ENCODE measurements at regions not wholly inside any gene's neighbourhood (a gene's known extent, or its start where the extent isn't known, plus 50 kb on each side); places are given as distances from the start of the nearest gene placed in this dataset.

DNA sequence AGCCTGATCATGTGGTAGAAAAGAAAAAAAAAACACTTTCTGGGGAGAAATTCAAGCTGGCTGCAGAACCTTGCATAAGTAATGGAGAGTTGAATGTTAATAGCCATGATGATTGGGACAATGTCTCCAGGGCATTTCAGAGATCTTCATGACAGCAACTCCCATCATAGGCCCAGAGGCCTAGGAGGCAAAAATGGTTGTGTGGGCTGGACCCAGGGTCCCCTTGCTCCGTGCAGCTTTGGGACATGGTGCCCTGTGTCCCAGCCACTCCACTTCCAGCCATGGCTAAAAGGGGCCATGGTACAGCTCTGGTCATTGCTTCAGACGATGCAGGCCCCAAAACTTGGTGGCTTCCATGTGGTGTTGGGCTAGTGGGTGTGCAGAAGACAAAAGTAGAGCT, 1170.9 kb downstream of the C4orf33 start:
- ATAC-seq (ENCODE audit: low read depth) (no peak), DNase-seq (no peak)
- no peak overlapping the region for H3K23ac ChIP-seq (ENCODE audit: low read depth, low read length)
- H2BK15ac ChIP-seq (ENCODE audit: low read depth, low read length): no peak overlapping the region
- H3K4me1 ChIP-seq (ENCODE audit: control insufficient read depth, insufficient read depth, low read length): no peaks in the 10 kb centered on the region
- H4K20me1 ChIP-seq (ENCODE audit: insufficient read depth, low read length): no peaks in the 10 kb centered on the region
- H3K79me1 ChIP-seq (ENCODE audit: low read depth in 1 of 2, low read length in 2 of 2): no peaks in the 10 kb centered on the region
- H3K9me1 ChIP-seq (ENCODE audit: insufficient read depth, low read length): no peaks in the 10 kb centered on the region
- no peak for TF ChIP-seq NFE2L2 (IDR thresholded peaks at IDR 0.05; ENCODE audit: low read depth, low read length)
- TF ChIP-seq FOS (IDR thresholded peaks at IDR 0.05; ENCODE audit: low read depth, low read length): no peak
- no peak for TF ChIP-seq SMC3 (IDR thresholded peaks at IDR 0.05; ENCODE audit: low read depth, low read length)
- TF ChIP-seq, protein P1, sequence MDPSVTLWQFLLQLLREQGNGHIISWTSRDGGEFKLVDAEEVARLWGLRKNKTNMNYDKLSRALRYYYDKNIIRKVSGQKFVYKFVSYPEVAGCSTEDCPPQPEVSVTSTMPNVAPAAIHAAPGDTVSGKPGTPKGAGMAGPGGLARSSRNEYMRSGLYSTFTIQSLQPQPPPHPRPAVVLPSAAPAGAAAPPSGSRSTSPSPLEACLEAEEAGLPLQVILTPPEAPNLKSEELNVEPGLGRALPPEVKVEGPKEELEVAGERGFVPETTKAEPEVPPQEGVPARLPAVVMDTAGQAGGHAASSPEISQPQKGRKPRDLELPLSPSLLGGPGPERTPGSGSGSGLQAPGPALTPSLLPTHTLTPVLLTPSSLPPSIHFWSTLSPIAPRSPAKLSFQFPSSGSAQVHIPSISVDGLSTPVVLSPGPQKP (IDR thresholded peaks at IDR 0.05; ENCODE audit: borderline replicate concordance, low read depth, low read length): no peak
- no peak for TF ChIP-seq RAD21 (IDR thresholded peaks at IDR 0.05; ENCODE audit: low read length)
- TF ChIP-seq BHLHE40 (IDR thresholded peaks at IDR 0.05; ENCODE audit: low read depth, low read length): no peak
- TF ChIP-seq RCOR1 (IDR thresholded peaks at IDR 0.05; ENCODE audit: insufficient replicate concordance, low read length): no peak
- TF ChIP-seq POLR2A (IDR thresholded peaks at IDR 0.05; ENCODE audit: low read depth, low read length): no peak
- no peak for TF ChIP-seq USF2 (IDR thresholded peaks at IDR 0.05; ENCODE audit: low read depth, low read length)
- H3K56ac ChIP-seq (ENCODE audit: extremely low read depth, insufficient read depth, low read length): no peak overlapping the region
- H3K36me3 ChIP-seq (ENCODE audit: control insufficient read depth, insufficient read depth, low read length): no peaks in the 10 kb centered on the region
- intact Hi-C loops (cut with micrococcal nuclease): no loop called here
- H2BK5ac ChIP-seq (ENCODE audit: low read depth, low read length, poor library complexity, severe bottlenecking): no peak overlapping the region
- H2AFZ ChIP-seq (replicated peaks; ENCODE audit: low read length, poor library complexity): no peak overlapping the region
- no peaks in the 10 kb centered on the region for H3K27me3 ChIP-seq (ENCODE audit: control insufficient read depth, insufficient read depth, low read length)
- in situ Hi-C loops (cut with MboI; ENCODE audit: low sequenced_read_pairs): no loop called here
- H3K4ac ChIP-seq (ENCODE audit: low read depth, low read length): no peak overlapping the region
- no peak overlapping the region for H3K18ac ChIP-seq (ENCODE audit: low read depth, low read length)
- H3K9ac ChIP-seq (ENCODE audit: low read depth, low read length): no peak overlapping the region
- no peak overlapping the region for H3K4me2 ChIP-seq (ENCODE audit: low read depth, low read length)
- no CpG with 5 or more reads among the region's 2 CpGs for WGBS, 2 experiments (ENCODE audit: extremely low coverage in 2 of 2, insufficient read length in 1 of 2)
- no peak overlapping the region for H4K91ac ChIP-seq (ENCODE audit: insufficient read depth, low read depth, low read length)
- H3K4me3 ChIP-seq (ENCODE audit: insufficient read depth, low read depth, low read length): no peak overlapping the region
- no TSS peak for BruUV-seq (replicated peaks)
- H4K8ac ChIP-seq (ENCODE audit: low read depth in 2 of 2, low read length in 2 of 2): no peak overlapping the region
- no peak overlapping the region for H4K5ac ChIP-seq (ENCODE audit: low read depth, low read length)
- H3K14ac ChIP-seq (replicated peaks; ENCODE audit: low read depth, low read length): no peak overlapping the region
- peaks cover 5% of the 10 kb centered on the region for H3K9me3 ChIP-seq (ENCODE audit: control insufficient read depth, insufficient read depth, low read length)
- H2AK5ac ChIP-seq (ENCODE audit: low read depth, low read length): no peak overlapping the region
- no peak overlapping the region for H2AK9ac ChIP-seq (replicated peaks; ENCODE audit: low read depth, low read length, poor library complexity)
- CTCF ChIA-PET: no interaction called here
- POLR2A ChIA-PET (ENCODE audit: unreplicated experiment): no interaction called here
- no peak overlapping the region for H2BK120ac ChIP-seq (ENCODE audit: low read depth, low read length)
- dilution Hi-C loops (cut with HindIII; ENCODE audit: low sequenced_read_pairs, unreplicated experiment): no loop called here
- no peak overlapping the region for H2BK20ac ChIP-seq (ENCODE audit: low read depth, low read length)
- H3K27ac ChIP-seq (ENCODE audit: insufficient read depth, low read length): no peak overlapping the region

Data from IMR-90 (cell line).